ENCODE measurements at regions not wholly inside any gene's neighbourhood (a gene's known extent, or its start where the extent isn't known, plus 50 kb on each side); places are given as distances from the start of the nearest gene placed in this dataset.

GRCh38 chr1:200323856-200324400 is 85.9 kb downstream of the ZNF281 start:
- DNase-seq (ENCODE audit: extremely low read depth in 1 of 4, low spot score in 3 of 4) (no peak), ATAC-seq (no peak), FAIRE-seq (no peak)
- no peak overlapping the region for H2AFZ ChIP-seq (ENCODE audit: low read depth, low read length)
- H3K9me1 ChIP-seq (ENCODE audit: control insufficient read depth, insufficient read depth, low read length), result no peaks in the 10 kb centered on the region
- no peak overlapping the region for H3K27ac ChIP-seq (ENCODE audit: extremely low read depth, low read depth, low read length)
- intact Hi-C loops (cut with micrococcal nuclease) (no loop called here), in situ Hi-C loops (cut with MboI) (no loop called here)
- H3K4me3 ChIP-seq, result no peak overlapping the region
- no peak overlapping the region for H3K9ac ChIP-seq (ENCODE audit: insufficient read depth in 1 of 2, low read depth in 2 of 2, low read length in 2 of 2)
- no peaks in the 10 kb centered on the region for H3K9me3 ChIP-seq (replicated peaks; ENCODE audit: control insufficient read depth, insufficient read depth, low read depth, low read length)
- CTCF ChIA-PET (ENCODE audit: low intra/inter-chr PET ratio), result no interaction called here
- H3K4me1 ChIP-seq (replicated peaks in 1 of 2; ENCODE audit: control insufficient read depth in 2 of 2, insufficient read depth in 2 of 2, low read length in 2 of 2), result no peaks in the 10 kb centered on the region
- H3K79me2 ChIP-seq (ENCODE audit: control insufficient read depth, insufficient read depth, low read length), result no peaks in the 10 kb centered on the region
- no peaks in the 10 kb centered on the region for H4K20me1 ChIP-seq (replicated peaks; ENCODE audit: control insufficient read depth, insufficient read depth, low read length)
- WGBS (ENCODE audit: insufficient coverage, low coverage, missing lambda C conversion rate), result 9% methylated on average over 2 of the region's 2 CpGs
- POLR2A ChIA-PET, result interaction anchor here (0.7 kb wide), 1 partner anchor 224 kb away, joined by 3 read pairs; no protein-coding TSS in a partner anchor
- H3K36me3 ChIP-seq (ENCODE audit: control insufficient read depth, insufficient read depth, low read length), result no peaks in the 10 kb centered on the region
- BruUV-seq (replicated peaks), result no TSS peak
- TF ChIP-seq ZFP36 (IDR thresholded peaks at IDR 0.05; ENCODE audit: low read depth, low read length, partially characterized antibody), result no peak
- no peak for TF ChIP-seq ZNF780A (CRISPR knock-in tag; IDR thresholded peaks at IDR 0.05)
- TF ChIP-seq FOXK1 (CRISPR knock-in tag; IDR thresholded peaks at IDR 0.05; ENCODE audit: borderline replicate concordance), result no peak
- peak; percentile 42; the same call in 1 of the 2 replicates for TF ChIP-seq CEBPB (tag; IDR thresholded peaks at IDR 0.05)
- H3K27me3 ChIP-seq (ENCODE audit: control insufficient read depth in 2 of 2, insufficient read depth in 2 of 2, low read length in 2 of 2), result peaks cover 8 to 29% of the 10 kb centered on the region in 2 experiments; a peak in 4 of 5 replicates
- H3K4me2 ChIP-seq (ENCODE audit: insufficient read depth, low read length), result no peak overlapping the region

DNA sequence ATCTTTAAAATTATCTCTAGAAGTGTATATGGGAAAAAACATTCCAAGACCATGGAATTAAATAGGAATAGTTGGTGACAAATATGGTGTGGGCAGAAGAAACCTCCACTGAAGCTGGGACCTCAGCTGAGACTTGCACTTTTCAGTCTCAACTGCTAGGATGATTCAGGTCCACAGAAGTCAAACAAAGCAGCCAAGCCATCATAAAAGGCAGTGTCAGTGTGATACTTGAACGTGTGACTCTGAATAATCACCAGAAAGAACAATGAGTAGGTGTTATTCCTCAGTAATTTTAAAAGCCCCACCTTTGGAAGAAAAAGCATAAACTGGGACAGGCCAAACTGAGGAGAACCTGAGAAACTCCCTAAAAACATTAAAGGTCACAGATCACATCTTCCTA is 90.7 kb downstream of the ZNF281 start:
- WGBS (ENCODE audit: insufficient coverage, low coverage, missing lambda C conversion rate), result 0% methylated on average over 1 of the region's 1 CpG
- ChIA-PET CTCF (ENCODE audit: low intra/inter-chr PET ratio) (no interaction called here), POLR2A (no interaction called here)
- no peak overlapping the region for H3K9ac ChIP-seq (ENCODE audit: insufficient read depth in 1 of 2, low read depth in 2 of 2, low read length in 2 of 2)
- H3K36me3 ChIP-seq (ENCODE audit: control insufficient read depth, insufficient read depth, low read length), result no peaks in the 10 kb centered on the region
- in situ Hi-C loops (cut with MboI), result no loop called here
- H3K4me2 ChIP-seq (ENCODE audit: insufficient read depth, low read length), result no peak overlapping the region
- H3K27me3 ChIP-seq (ENCODE audit: control insufficient read depth in 2 of 2, insufficient read depth in 2 of 2, low read length in 2 of 2), result peaks cover 12 to 19% of the 10 kb centered on the region in 2 experiments; a peak in 3 of 5 replicates
- no peak overlapping the region for H2AFZ ChIP-seq (ENCODE audit: low read depth, low read length)
- no peaks in the 10 kb centered on the region for H3K9me1 ChIP-seq (ENCODE audit: control insufficient read depth, insufficient read depth, low read length)
- no peak overlapping the region for H3K4me3 ChIP-seq
- no peak overlapping the region for H3K27ac ChIP-seq (ENCODE audit: extremely low read depth, low read depth, low read length)
- H3K9me3 ChIP-seq (replicated peaks; ENCODE audit: control insufficient read depth, insufficient read depth, low read depth, low read length), result no peaks in the 10 kb centered on the region
- H3K4me1 ChIP-seq (replicated peaks in 1 of 2; ENCODE audit: control insufficient read depth in 2 of 2, insufficient read depth in 2 of 2, low read length in 2 of 2), result no peaks in the 10 kb centered on the region
- H4K20me1 ChIP-seq (replicated peaks; ENCODE audit: control insufficient read depth, insufficient read depth, low read length), result no peaks in the 10 kb centered on the region
- FAIRE-seq, result no peak
- DNase-seq (ENCODE audit: extremely low read depth in 1 of 4, low spot score in 3 of 4), result no peak
- intact Hi-C loops (cut with micrococcal nuclease), result no loop called here
- no TSS peak for BruUV-seq (replicated peaks)
- no peak for ATAC-seq
- no peaks in the 10 kb centered on the region for H3K79me2 ChIP-seq (ENCODE audit: control insufficient read depth, insufficient read depth, low read length)
- TF ChIP-seq, protein P1, sequence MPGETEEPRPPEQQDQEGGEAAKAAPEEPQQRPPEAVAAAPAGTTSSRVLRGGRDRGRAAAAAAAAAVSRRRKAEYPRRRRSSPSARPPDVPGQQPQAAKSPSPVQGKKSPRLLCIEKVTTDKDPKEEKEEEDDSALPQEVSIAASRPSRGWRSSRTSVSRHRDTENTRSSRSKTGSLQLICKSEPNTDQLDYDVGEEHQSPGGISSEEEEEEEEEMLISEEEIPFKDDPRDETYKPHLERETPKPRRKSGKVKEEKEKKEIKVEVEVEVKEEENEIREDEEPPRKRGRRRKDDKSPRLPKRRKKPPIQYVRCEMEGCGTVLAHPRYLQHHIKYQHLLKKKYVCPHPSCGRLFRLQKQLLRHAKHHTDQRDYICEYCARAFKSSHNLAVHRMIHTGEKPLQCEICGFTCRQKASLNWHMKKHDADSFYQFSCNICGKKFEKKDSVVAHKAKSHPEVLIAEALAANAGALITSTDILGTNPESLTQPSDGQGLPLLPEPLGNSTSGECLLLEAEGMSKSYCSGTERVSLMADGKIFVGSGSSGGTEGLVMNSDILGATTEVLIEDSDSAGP (CRISPR knock-in tag; IDR thresholded peaks at IDR 0.05), result no peak
- no peak for TF ChIP-seq TCF7 (IDR thresholded peaks at IDR 0.05; ENCODE audit: borderline replicate concordance)
- no peak for TF ChIP-seq ZNF609 (CRISPR knock-in tag; IDR thresholded peaks at IDR 0.05; ENCODE audit: borderline replicate concordance)
